AG09319 (cell line): ENCODE measurements at regions not wholly inside any gene's neighbourhood (a gene's known extent, or its start where the extent isn't known, plus 50 kb on each side); places are given as distances from the start of the nearest gene placed in this dataset.

Experiments
- DNase-seq: peaks from one replicate; pipeline ENCODE4 v3.0.0-alpha.2; 2010; ENCODE audit warnings: low read depth; ENCODE audit errors: extremely low read depth
- TF ChIP-seq, protein P1 (sequence below): IDR thresholded peaks from 2 replicates; pipeline ENCODE4 v1.5.1; 2011; ENCODE audit warnings: low read depth, mild to moderate bottlenecking, inconsistent platforms, low read length, moderate library complexity

DNA sequence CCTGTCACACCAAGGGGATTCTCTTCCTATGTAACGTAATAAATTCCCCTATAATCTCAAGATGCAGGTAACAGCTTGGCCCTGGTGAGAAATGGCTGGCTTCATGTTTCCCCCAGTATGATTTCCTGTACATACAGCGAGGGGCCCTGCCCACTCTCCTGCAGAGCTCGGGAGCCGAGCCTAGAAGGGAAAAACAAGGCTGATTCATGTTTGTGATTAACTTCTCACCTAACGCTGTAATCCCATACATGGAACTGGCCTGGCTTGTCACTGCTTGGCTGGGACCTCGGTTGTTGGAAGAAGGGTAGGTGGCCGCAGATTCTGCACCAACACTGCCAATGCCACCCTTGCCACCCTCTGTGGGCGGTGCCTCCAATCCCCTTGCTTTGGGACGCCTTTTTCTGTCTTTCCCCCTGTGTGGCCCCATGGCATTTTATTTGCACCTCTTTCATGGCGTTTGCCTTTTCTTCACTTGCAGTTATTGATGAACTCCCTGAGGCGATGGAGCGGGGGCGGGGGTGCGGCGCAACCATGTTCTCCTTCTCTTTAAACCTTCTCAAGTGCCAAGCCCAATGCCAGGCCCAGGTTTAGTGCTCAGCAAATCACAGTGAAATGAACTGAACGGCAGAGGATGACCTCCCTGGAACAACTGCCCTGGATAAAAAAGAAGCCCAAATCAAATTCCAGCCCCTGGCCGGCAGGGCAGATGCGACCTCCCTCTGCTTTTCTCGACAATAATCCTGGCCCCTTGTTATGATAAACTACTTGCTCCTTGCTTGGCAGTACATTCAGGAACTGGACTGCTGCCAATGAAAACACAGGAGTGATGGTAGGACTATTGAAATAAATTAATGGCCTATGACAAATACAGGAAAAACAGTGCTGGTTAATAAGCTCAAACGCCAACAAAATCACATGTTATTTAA, 108.1 kb downstream of the TMEM174 start:
- TF ChIP-seq, protein P1, sequence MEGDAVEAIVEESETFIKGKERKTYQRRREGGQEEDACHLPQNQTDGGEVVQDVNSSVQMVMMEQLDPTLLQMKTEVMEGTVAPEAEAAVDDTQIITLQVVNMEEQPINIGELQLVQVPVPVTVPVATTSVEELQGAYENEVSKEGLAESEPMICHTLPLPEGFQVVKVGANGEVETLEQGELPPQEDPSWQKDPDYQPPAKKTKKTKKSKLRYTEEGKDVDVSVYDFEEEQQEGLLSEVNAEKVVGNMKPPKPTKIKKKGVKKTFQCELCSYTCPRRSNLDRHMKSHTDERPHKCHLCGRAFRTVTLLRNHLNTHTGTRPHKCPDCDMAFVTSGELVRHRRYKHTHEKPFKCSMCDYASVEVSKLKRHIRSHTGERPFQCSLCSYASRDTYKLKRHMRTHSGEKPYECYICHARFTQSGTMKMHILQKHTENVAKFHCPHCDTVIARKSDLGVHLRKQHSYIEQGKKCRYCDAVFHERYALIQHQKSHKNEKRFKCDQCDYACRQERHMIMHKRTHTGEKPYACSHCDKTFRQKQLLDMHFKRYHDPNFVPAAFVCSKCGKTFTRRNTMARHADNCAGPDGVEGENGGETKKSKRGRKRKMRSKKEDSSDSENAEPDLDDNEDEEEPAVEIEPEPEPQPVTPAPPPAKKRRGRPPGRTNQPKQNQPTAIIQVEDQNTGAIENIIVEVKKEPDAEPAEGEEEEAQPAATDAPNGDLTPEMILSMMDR: no peak
- no peak for DNase-seq

DNA sequence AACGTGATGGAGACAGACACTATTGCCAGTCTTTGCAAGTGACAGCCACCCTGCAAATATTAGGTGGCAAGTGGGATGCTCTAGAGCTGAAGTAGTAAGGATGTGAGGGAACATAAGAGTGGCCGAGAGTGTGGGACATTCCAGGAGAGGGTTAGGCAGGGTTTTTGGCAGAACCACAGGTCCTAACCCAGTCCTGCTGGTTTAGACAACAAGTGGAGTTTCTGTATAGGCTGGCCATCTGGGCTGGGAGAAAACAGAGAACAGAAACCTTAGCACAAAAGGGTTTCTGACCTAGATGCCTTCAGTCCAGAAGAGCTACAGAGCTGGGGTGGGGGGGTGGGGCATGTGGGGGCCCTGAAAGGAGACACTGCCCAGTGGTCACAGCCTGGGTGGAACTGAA, 107.4 kb downstream of the TMEM174 start:
- no peak for DNase-seq
- TF ChIP-seq, protein P1: no peak

DNA sequence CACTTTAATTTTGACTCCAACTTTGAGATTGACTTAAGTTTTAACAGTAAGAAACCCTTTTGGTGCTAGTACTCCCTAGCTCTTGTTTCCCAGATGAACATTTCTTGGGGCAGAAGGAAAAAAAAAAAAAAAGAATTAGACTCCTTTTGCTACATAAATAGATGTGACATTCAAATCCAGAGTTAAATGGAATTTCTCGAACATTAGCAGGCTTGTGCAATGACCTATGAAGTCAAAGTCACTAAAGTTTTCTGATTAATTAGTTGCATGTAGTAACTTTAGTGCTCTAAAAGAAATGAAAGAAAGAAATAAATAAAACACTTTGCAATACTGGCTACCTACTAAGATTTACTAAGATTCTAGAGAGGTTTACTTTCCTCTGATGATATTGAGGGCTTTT, 106.8 kb downstream of the TMEM174 start:
- TF ChIP-seq, protein P1: no peak

DNA sequence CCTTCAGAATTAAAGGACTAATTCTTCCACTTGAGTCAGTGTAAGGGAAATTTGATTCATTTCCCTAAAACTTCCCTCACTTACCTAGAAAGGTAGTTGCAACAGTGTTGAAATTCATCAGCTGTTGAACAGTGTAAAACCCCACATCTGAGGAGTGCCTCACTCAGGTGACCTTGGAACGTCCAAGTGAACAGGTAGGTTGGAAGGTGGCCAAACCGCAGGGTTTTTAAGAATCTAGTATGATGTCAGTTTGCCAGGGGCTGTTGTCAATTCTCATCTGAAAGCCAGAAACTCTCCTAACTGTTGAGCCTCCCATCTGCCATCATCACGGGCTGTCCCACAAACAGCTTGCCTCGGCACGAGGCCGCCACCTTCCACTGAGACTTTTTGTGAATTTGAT, 105.7 kb downstream of the TMEM174 start:
- DNase-seq: no peak
- TF ChIP-seq, protein P1: no peak

More for the DNA sequence above, 106.8 kb downstream of the TMEM174 start:
- no peak for DNase-seq

DNA sequence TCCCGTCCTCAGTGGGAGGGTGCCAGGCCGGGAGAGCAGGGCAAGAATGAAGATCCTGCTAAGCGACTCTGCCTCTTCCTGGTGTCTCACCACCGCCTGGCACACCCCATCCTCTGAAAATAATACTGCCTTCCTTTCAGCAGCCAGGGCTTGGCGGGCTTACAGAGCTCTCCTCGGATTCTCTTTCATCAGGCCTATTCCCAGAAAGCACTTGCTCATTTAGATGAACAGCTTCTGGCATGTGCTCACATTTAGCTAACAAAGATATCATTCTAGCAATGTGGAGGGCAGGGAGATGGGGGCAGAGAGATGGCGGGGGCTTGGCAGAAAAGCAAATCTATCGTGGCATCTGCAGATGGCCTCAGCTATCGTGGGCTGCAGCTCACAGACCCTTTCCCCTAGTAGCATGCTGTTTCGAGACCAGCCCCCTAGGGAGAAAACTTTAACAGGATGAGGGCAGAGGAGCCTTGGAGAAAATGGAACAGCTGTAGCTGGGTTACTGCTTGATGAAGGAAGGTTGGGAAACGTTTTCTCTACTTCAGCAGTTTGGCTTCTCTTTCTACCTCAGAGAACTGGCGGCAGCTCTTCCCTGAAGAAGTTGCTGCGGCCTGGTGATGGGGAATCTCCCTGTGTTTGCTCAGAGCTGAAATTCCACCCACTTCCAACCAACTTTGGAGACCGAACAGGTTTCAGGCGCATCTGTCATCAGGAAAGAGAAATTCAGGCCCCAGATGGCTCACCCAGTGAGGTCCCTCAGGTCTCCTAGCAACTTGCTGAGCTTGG, 102.1 kb downstream of the TMEM174 start:
- DNase-seq: no peak
- TF ChIP-seq, protein P1: no peak

DNA sequence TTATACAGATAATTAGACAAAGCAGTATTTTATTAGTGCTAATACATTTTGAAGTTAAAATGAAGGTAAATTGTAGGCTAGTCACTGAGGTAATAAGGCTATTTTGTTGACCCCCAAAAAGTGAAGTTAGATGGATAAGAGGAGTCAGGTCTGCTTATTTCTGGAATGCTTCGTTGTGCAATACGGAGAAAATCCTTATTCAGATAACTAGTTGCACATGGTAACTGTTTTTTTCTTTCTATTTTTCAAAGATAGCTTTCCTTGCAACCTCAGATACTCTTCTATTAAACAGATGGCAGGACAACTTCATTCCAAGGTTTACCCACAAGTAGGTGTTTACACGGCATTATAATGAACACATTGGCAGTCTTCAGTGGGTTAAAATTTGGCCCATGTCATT, 101.1 kb downstream of the TMEM174 start:
- TF ChIP-seq, protein P1: no peak
- no peak for DNase-seq
